ENCODE measurements at regions not wholly inside any gene's neighbourhood (a gene's known extent, or its start where the extent isn't known, plus 50 kb on each side); places are given as distances from the start of the nearest gene placed in this dataset.

DNA sequence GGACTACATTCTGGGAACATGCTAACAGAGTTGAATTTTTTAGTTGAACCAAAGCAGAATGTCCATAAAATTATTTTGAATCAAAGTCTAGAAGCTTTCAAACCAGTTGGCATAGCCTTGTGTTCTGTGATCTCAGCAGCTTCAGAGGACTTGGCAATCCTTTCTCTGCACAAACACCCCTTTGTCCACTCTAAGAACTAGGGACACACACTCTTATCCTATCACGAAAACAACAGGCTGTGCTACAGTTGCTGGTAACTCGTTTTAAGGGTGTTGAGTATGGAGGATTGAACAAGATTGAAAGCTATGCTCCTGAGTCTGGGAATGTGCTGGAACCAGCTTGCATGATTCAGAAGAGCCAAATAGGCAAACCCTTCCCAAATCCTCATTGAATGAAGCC, 76.4 kb upstream of the PRSS58 start:
- no peak for DNase-seq (ENCODE audit: low read depth in 3 of 3)

DNA sequence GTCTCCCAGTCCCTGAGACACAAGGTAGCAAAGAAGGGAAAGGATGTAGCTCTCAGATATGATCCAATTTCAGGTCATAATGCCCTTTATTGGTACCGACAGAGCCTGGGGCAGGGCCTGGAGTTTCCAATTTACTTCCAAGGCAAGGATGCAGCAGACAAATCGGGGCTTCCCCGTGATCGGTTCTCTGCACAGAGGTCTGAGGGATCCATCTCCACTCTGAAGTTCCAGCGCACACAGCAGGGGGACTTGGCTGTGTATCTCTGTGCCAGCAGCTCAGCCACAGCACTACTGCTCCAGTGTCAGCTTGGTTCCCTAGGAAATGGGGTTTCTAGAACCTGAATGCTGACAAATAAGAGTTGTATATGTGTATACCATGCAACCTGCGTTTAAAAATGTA, 74.6 kb upstream of the PRSS58 start:
- DNase-seq (ENCODE audit: low read depth in 3 of 3), result no peak

DNA sequence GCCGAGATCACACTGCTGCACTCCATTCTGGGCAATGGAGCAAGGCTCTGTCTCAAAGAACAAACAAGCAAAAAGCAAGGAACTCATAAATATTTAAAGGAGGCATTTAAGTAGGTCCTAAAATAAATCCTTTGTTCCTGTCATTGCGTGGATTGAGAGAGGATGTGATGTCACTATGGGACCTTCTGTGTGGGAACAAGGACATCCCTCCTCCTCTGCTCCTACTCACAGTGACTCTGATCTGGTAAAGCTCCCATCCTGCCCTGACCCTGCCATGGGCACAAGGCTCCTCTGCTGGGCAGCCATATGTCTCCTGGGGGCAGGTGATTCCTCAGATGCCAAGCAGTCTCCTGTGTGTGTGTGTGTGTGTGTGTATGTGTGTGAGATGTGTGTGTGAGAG, 74.1 kb upstream of the PRSS58 start:
- no peak for DNase-seq (ENCODE audit: low read depth in 3 of 3)

GRCh38 chr7:142329062-142329790, 71.4 kb upstream of the PRSS58 start:
- no peak for DNase-seq (ENCODE audit: low read depth in 3 of 3)

DNA sequence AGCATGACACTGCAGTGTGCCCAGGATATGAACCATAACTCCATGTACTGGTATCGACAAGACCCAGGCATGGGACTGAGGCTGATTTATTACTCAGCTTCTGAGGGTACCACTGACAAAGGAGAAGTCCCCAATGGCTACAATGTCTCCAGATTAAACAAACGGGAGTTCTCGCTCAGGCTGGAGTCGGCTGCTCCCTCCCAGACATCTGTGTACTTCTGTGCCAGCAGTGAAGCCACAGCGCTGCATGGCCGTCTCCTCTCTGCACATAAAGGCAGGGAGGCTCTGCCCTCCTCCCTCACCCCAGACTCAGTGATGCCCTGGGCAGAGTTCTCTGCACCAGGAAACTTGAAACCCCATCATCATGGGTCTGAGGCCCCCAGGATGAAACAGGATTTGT, 70.7 kb upstream of the PRSS58 start:
- DNase-seq (ENCODE audit: low read depth in 3 of 3), result no peak

DNA sequence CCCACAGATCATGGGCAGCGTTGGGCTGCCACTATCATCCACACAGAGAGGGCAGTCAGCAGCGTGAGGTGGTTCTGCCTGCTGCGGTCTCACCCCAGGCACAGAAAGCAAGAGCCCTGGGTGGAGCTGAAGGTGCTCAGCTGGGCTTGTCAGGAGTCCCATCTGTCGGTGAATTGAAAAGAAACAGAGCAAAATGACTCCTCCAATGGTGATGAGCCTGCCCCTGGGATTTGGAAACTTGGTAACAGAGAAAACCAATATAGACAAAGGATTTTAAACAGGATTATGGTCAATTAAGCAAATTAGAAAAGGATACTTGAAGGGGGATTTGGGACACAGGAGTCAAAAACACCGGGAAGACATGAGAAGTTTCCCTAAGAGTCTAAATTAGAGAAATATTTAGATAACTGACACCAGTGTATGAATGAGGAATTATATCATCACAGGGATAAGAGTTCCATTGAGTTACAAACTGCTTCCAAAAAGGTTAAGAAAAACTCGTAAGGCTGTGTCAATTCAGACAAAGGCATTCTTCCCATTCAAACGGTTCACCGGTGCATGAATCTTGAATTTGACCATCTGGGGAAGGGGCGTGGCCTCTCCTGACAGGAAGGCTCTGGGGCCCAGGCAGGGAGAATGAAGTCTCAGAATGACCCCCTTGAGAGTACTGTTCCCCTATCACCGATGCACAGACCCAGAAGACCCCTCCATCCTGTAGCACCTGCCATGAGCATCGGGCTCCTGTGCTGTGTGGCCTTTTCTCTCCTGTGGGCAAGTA, 70.0 kb upstream of the PRSS58 start:
- no peak for DNase-seq (ENCODE audit: low read depth in 3 of 3)

DNA sequence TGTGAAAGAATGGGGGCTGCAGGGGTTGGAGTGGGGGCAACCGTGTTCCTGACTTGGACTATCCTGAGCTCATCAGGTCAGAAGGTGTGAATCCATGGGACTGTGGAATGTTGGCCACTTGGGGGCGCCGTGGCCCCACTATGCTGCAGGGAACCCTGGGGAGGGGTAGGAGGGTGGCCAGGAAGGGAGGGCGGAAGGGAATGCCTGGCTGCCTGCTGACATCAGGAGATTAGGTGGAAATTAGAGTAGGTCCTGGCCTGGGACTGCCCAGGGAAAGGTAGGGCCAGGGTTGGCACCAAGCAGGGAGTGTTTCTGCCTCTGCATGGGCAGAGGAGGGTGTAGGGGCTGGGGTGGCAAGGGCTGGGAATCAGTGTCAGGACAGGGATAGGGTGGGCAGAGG, 65.8 kb upstream of the PRSS58 start:
- peak in 2 of 3 experiments; percentile 21 to 46 for DNase-seq (ENCODE audit: low read depth in 3 of 3)

GRCh38 chr7:142321391-142321790, 63.5 kb upstream of the PRSS58 start:
- DNase-seq (ENCODE audit: low read depth in 3 of 3), result no peak

DNA sequence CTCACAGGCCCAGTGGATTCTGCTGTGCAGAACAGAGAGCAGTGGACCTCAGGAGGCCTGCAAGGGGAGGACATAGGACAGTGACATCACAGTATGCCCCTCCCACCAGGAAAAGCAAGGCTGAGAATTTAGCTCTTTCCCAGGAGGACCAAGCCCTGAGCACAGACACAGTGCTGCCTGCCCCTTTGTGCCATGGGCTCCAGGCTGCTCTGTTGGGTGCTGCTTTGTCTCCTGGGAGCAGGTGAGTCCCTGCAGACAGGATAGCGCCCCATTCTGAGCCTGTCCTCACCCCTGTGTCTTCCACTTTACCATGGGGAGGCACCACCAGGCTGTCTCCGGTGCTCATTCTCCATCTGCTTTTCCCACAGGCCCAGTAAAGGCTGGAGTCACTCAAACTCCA, 63.0 kb upstream of the PRSS58 start:
- no peak for DNase-seq (ENCODE audit: low read depth in 3 of 3)

GRCh38 chr7:142319970-142320369, 62.1 kb upstream of the PRSS58 start:
- peak in 2 of 3 experiments; percentile 24 to 45 for DNase-seq (ENCODE audit: low read depth in 3 of 3)

DNA sequence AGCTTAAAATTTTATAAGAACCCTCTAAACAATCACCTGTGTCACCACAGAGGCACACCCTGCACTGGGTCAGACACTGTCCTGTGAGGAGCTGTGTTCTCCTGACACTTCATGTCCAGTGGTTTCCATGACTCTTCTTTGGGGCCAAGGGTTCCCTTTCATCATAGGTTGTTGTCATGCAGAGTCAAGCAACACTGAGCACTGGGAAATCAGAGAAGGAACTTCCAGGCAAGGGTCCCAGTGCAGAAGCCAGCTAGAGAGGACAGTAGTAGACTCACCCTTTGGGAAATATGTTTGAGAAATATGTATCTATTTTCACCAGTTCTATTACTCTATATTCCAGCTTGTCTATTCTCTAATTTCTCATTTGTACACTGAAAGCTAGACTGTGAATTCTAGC, 56.4 kb upstream of the PRSS58 start:
- no peak for DNase-seq (ENCODE audit: low read depth in 3 of 3)

DNA sequence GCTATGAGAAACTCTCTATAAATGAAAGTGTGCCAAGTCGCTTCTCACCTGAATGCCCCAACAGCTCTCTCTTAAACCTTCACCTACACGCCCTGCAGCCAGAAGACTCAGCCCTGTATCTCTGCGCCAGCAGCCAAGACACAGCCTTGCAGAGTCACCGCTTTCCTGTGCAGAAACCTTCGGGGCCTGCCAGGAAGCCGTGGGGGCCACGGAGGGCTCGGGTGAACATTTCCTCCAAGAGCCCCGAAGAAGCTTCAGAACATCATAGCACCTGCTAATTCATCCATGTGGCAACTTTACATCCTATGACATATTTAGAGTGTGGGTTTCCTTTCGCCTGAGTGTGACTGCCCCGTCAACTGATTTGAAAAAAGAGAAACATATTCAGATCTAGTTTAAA, 55.7 kb upstream of the PRSS58 start:
- DNase-seq (ENCODE audit: low read depth in 3 of 3), result no peak

DNA sequence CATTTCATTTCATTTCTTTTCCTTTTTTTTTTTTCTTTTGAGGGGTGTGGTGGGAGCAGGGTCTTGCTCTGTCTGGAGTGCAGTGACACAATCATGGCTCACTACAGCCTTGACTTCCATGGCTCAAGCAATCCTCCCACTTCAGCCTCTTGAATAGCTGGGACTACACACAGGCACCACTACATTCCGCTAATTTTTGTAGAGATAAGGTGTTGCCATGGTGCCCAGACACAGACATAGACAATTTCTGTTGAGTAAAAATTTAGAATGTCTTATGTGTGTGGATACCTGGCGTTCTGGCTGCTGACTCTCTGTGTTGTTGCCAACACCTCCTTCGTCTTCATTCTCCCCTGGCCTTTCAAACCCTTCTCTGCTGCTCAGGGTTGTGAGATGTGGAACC, 54.0 kb upstream of the PRSS58 start:
- no peak for DNase-seq (ENCODE audit: low read depth in 3 of 3)

DNA sequence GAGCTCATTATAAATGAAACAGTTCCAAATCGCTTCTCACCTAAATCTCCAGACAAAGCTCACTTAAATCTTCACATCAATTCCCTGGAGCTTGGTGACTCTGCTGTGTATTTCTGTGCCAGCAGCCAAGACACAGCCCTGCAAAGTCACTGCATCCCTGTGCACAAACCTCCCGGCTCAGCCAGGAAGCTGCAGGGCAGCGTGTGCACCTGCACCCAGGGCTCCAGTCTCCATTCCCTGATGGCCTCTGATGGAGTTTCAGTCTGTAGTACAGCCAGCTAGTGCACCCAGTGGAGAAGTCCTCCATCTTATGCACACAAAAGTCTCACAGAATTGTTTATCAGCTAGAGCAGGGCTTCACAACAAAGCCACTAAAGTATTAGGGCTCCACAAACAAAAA, 51.1 kb upstream of the PRSS58 start:
- DNase-seq (ENCODE audit: low read depth in 3 of 3), result no peak

DNA sequence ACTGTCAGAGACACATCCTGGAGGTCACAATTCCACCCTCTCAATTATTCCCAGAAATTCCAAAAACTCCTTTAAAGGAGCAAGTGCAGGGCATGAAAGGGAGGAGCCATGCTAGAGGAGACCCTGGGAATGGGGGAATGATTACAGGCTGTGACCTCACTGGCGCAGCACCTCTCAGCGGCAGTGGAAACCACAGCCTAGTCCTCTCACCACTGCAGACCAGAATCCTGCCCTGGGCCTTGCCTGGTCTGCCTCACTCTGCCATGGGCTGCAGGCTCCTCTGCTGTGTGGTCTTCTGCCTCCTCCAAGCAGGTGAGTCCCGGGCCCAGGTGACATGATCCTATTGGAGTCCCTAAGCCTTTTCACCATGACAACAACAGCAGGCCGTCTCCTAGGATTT, 50.5 kb upstream of the PRSS58 start:
- no peak for DNase-seq (ENCODE audit: low read depth in 3 of 3)

All from stimulated activated CD4-positive, alpha-beta T cell treated with anti-CD3 and anti-CD28 coated beads, TNF-alpha, amount 100 ng/mL, for 24 hours (primary cell).